GM23338 (cell line): ENCODE measurements at regions not wholly inside any gene's neighbourhood (a gene's known extent, or its start where the extent isn't known, plus 50 kb on each side); places are given as distances from the start of the nearest gene placed in this dataset.

ENCODE experiments used
- CTCF ChIP-seq, 2 experiments: fragments of 200-600 bp in 1 of 2; sonication (generic) in 1 of 2; conservative IDR thresholded peaks; 2 replicates each; pipeline versions ENCODE4 v1.5.1 to v1.6.1; 2016 to 2017; ENCODE audit warnings: antibody characterized with exemption in 2 of 2, low read depth in 2 of 2, mild to moderate bottlenecking in 2 of 2, moderate library complexity in 1 of 2
- ETS1 ChIP-seq: IDR thresholded peaks from 2 replicates; pipeline ENCODE4 v1.6.1; 2016; ENCODE audit warnings: antibody characterized with exemption
- EZH2 ChIP-seq: fragments of 200-600 bp; sonication (generic); IDR thresholded peaks from one replicate; pipeline ENCODE4 v1.8.0; 2017; ENCODE audit warnings: antibody characterized with exemption, mild to moderate bottlenecking, low read depth; ENCODE audit not compliant: unreplicated experiment
- EZH2phosphoT487 ChIP-seq: fragments of 200-600 bp; sonication (generic); IDR thresholded peaks from one replicate; pipeline ENCODE4 v1.8.1; 2018; ENCODE audit warnings: antibody characterized with exemption; ENCODE audit not compliant: unreplicated experiment
- JUNB ChIP-seq: IDR thresholded peaks from one replicate; pipeline ENCODE4 v1.6.1; 2016; ENCODE audit warnings: antibody characterized with exemption; ENCODE audit not compliant: unreplicated experiment
- NANOG ChIP-seq: IDR thresholded peaks from 2 replicates; pipeline ENCODE4 v1.6.1; 2016; ENCODE audit warnings: antibody characterized with exemption, borderline replicate concordance
- POLR2AphosphoS5 ChIP-seq: IDR thresholded peaks from 2 replicates; pipeline ENCODE4 v1.6.1; 2016; ENCODE audit warnings: antibody characterized with exemption, low read depth
- REST ChIP-seq: IDR thresholded peaks from one replicate; pipeline ENCODE4 v1.6.1; 2018; ENCODE audit warnings: antibody characterized with exemption; ENCODE audit not compliant: unreplicated experiment
- ZNF114 ChIP-seq: fragments of 250-450 bp; sonication (Bioruptor Pico); IDR thresholded peaks from 2 replicates; pipeline ENCODE4 v1.5.0; 2020; ENCODE audit warnings: mild to moderate bottlenecking, moderate library complexity
- ZNF462 ChIP-seq: fragments of 250-450 bp; sonication (Bioruptor Pico); IDR thresholded peaks from 2 replicates; pipeline ENCODE4 v1.5.0; 2020; ENCODE audit warnings: mild to moderate bottlenecking, moderate library complexity

GRCh38 chr5:53257806-53258373 is 148.3 kb upstream of the MOCS2 start:
- TF ChIP-seq CTCF (conservative IDR thresholded peaks at IDR 0.05; ENCODE audit: low read depth in 2 of 2) (no peak), EZH2phosphoT487 (no peak), REST (no peak), ETS1 (no peak), EZH2 (no peak), POLR2AphosphoS5 (no peak), ZNF114 (no peak), JUNB (no peak), NANOG (no peak), ZNF462 (CRISPR knock-in tag) (no peak)
